ENCODE measurements at regions not wholly inside any gene's neighbourhood (a gene's known extent, or its start where the extent isn't known, plus 50 kb on each side); places are given as distances from the start of the nearest gene placed in this dataset.

DNA sequence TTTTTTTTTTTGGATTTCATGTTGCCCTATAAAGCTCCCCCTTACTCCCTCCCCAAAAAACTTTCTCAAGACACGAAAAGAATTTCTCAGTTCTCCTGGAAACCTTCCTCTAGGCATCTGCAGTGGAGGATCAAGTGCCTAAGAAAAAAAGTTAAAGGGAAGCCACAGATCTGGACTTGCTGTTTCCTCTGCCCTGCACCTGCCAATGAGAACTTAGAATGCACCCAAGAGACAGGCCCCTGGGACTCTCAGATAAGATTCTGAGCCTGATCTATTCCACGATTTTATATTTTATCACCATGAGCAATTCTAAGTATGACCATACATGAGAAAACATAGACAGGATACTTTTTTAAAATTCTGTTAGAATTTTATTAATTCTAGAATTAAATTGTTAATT is 728.9 kb downstream of the BCL11B start:
- TF ChIP-seq, protein P1, sequence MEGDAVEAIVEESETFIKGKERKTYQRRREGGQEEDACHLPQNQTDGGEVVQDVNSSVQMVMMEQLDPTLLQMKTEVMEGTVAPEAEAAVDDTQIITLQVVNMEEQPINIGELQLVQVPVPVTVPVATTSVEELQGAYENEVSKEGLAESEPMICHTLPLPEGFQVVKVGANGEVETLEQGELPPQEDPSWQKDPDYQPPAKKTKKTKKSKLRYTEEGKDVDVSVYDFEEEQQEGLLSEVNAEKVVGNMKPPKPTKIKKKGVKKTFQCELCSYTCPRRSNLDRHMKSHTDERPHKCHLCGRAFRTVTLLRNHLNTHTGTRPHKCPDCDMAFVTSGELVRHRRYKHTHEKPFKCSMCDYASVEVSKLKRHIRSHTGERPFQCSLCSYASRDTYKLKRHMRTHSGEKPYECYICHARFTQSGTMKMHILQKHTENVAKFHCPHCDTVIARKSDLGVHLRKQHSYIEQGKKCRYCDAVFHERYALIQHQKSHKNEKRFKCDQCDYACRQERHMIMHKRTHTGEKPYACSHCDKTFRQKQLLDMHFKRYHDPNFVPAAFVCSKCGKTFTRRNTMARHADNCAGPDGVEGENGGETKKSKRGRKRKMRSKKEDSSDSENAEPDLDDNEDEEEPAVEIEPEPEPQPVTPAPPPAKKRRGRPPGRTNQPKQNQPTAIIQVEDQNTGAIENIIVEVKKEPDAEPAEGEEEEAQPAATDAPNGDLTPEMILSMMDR (IDR thresholded peaks at IDR 0.05): no peak
- no peak for TF ChIP-seq POLR2A (IDR thresholded peaks at IDR 0.05)
